DMS79 treated with DMSO at 0.1 percent for 48 hours (cell line): ENCODE measurements at regions not wholly inside any gene's neighbourhood (a gene's known extent, or its start where the extent isn't known, plus 50 kb on each side); places are given as distances from the start of the nearest gene placed in this dataset.

ENCODE experiments used
- DNase-seq: peaks from one replicate; lab custom pipeline; 2025; lab: John Stamatoyannopoulos, UW

- no peak for DNase-seq
Measured at GRCh38 chr15:39486621-39487457, 94.0 kb upstream of the THBS1 start.

GRCh38 chr15:39487458-39487735 lies 93.5 kb upstream of the THBS1 start:
- DNase-seq = no peak

GRCh38 chr15:39488516-39488915 lies 92.4 kb upstream of the THBS1 start:
- DNase-seq = no peak

- DNase-seq = no peak
Measured at GRCh38 chr15:39488961-39489360, 91.9 kb upstream of the THBS1 start.

- DNase-seq = no peak
Measured at GRCh38 chr15:39491115-39491885, 89.6 kb upstream of the THBS1 start.

- DNase-seq = no peak
Measured at GRCh38 chr15:39491886-39492490, 88.9 kb upstream of the THBS1 start.

GRCh38 chr15:39493424-39494067 lies 87.3 kb upstream of the THBS1 start:
- no peak for DNase-seq

- no peak for DNase-seq
Measured at GRCh38 chr15:39494462-39494861, 86.4 kb upstream of the THBS1 start.

- no peak for DNase-seq
Measured at GRCh38 chr15:39495871-39496840, 84.7 kb upstream of the THBS1 start.

- no peak for DNase-seq
Measured at GRCh38 chr15:39497016-39497758, 83.7 kb upstream of the THBS1 start.

- DNase-seq = no peak
Measured at GRCh38 chr15:39497759-39498565, 82.9 kb upstream of the THBS1 start.

- no peak for DNase-seq
Measured at GRCh38 chr15:39498629-39499028, 82.2 kb upstream of the THBS1 start.

GRCh38 chr15:39499042-39499441 lies 81.8 kb upstream of the THBS1 start:
- DNase-seq = no peak

- no peak for DNase-seq
Measured at GRCh38 chr15:39499681-39500080, 81.2 kb upstream of the THBS1 start.

GRCh38 chr15:39501366-39502081 lies 79.4 kb upstream of the THBS1 start:
- no peak for DNase-seq

- DNase-seq = no peak
Measured at GRCh38 chr15:39502082-39502447, 78.8 kb upstream of the THBS1 start.

- DNase-seq = no peak
Measured at GRCh38 chr15:39502611-39503195, 78.2 kb upstream of the THBS1 start.

GRCh38 chr15:39503526-39503925 lies 77.4 kb upstream of the THBS1 start:
- DNase-seq = no peak

GRCh38 chr15:39504808-39505207 lies 76.1 kb upstream of the THBS1 start:
- DNase-seq = no peak
